ENCODE measurements at regions not wholly inside any gene's neighbourhood (a gene's known extent, or its start where the extent isn't known, plus 50 kb on each side); places are given as distances from the start of the nearest gene placed in this dataset.

DNA sequence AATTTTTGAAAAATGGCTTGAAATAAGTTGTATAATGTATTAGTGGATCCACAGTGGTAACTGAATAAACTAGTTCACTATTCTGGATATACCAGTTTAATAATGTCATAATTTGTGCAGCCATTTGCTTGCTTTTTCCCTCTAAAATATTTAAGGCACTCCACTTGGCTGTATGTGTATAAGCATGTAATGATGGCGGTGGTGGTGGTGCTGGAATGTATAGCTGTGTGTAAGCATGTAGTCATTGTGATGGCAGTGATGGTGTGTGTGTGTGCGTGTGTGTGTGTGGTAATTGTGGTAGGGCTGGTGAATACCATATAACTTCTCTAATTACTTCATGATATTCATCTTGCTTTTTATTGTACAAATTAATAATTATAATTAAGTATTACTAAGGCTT is 89.2 kb upstream of the HIVEP1 start:
- no peaks in the 10 kb centered on the region for H3K36me3 ChIP-seq
- H3K9ac ChIP-seq (ENCODE audit: low read depth in 2 of 2, low read length in 2 of 2) = no peak overlapping the region
- no peak overlapping the region for H3K4me3 ChIP-seq
- H3K27me3 ChIP-seq = no peaks in the 10 kb centered on the region
- no peaks in the 10 kb centered on the region for H3K9me3 ChIP-seq
- peaks cover 3% of the 10 kb centered on the region for H3K4me1 ChIP-seq
- no peak for DNase-seq
- TF ChIP-seq, protein P1, sequence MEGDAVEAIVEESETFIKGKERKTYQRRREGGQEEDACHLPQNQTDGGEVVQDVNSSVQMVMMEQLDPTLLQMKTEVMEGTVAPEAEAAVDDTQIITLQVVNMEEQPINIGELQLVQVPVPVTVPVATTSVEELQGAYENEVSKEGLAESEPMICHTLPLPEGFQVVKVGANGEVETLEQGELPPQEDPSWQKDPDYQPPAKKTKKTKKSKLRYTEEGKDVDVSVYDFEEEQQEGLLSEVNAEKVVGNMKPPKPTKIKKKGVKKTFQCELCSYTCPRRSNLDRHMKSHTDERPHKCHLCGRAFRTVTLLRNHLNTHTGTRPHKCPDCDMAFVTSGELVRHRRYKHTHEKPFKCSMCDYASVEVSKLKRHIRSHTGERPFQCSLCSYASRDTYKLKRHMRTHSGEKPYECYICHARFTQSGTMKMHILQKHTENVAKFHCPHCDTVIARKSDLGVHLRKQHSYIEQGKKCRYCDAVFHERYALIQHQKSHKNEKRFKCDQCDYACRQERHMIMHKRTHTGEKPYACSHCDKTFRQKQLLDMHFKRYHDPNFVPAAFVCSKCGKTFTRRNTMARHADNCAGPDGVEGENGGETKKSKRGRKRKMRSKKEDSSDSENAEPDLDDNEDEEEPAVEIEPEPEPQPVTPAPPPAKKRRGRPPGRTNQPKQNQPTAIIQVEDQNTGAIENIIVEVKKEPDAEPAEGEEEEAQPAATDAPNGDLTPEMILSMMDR (IDR thresholded peaks at IDR 0.05) = no peak
- no peak overlapping the region for H3K27ac ChIP-seq
- intact Hi-C loops (cut with DNase I) = loop anchor here (5.0 kb wide), 1 partner anchor 84 kb away; no protein-coding TSS in a partner anchor

DNA sequence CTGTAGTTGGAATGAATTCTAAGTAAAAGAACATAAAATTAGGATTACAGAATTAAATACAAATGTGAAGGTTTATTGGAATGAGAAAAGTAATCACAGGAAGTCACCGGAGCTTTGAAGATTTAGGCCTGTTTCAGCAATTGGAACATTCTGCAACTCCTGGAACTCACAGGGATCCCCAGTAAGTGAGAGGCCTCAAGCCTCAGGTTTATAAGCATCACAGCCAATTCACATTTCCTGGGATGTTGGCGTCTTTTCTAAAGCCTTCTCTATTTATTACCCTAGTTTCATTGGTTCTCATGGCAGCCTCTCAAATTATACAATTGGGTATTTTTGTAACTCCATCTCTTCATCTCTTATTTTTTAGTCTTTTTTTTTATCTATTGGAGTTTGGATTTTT is 90.4 kb upstream of the HIVEP1 start:
- Histone ChIP-seq H3K9me3 (no peaks in the 10 kb centered on the region), H3K27me3 (no peaks in the 10 kb centered on the region), H3K9ac (ENCODE audit: low read depth in 2 of 2, low read length in 2 of 2) (no peak overlapping the region), H3K36me3 (no peaks in the 10 kb centered on the region), H3K27ac (no peak overlapping the region), H3K4me3 (no peak overlapping the region), H3K4me1 (peaks cover 4% of the 10 kb centered on the region)
- no peak for DNase-seq
- intact Hi-C loops (cut with DNase I) = loop anchor here (5.0 kb wide), 1 partner anchor 86 kb away; no protein-coding TSS in a partner anchor
- TF ChIP-seq, protein P1 (IDR thresholded peaks at IDR 0.05) = no peak

DNA sequence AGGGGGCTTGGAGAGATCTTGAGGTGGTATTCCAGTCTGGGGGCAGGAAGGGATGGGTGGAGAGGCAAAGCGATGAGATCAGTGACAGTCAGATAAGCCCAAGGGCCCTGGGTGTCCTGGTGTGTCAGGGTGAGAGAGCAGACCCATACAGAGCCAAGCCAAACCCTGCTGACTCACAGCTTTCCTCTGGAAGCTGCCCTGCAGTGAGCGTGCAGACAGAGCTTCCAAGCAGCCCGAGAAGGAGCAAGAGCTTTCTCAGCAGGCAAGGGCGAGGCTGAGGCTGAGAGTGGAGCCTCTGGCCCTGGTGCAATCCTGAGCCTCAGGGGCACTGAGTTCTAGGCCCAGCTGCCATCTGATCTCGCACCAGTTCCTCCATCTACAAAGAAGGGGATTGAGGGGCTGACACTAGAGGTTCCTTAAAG is 91.1 kb upstream of the HIVEP1 start:
- Histone ChIP-seq H3K9ac (ENCODE audit: low read depth in 2 of 2, low read length in 2 of 2) (no peak overlapping the region), H3K4me3 (no peak overlapping the region), H3K27me3 (no peaks in the 10 kb centered on the region), H3K27ac (peak overlapping the region; percentile 9), H3K36me3 (no peaks in the 10 kb centered on the region), H3K9me3 (no peaks in the 10 kb centered on the region), H3K4me1 (peaks cover 4% of the 10 kb centered on the region)
- TF ChIP-seq, protein P1 (IDR thresholded peaks at IDR 0.05) = no peak
- intact Hi-C loops (cut with DNase I) = loop anchor here (5.0 kb wide), 1 partner anchor 86 kb away; no protein-coding TSS in a partner anchor
- DNase-seq = peak; percentile 64

DNA sequence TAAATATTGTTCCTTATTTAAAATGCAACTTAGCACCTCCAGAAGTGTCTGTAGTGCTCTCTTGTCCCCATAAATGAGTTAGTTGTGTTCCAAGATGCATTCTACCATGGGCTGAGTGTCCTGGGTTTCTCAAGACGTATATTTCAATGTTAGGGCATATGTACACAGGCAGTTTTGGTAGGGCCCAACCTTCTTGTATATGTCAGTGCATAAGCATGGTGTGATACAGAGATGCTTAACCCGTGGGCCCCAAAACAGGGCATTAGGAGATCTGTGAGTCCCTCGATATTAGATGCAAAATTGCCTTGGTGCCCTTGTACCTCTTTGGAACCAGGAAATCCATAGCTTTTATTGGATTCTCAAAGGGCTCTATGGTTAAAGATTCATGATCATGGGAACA is 91.5 kb upstream of the HIVEP1 start:
- H3K9ac ChIP-seq (ENCODE audit: low read depth in 2 of 2, low read length in 2 of 2) = no peak overlapping the region
- no peaks in the 10 kb centered on the region for H3K9me3 ChIP-seq
- peak overlapping the region; percentile 9 for H3K27ac ChIP-seq
- no peaks in the 10 kb centered on the region for H3K27me3 ChIP-seq
- no peak overlapping the region for H3K4me3 ChIP-seq
- no peaks in the 10 kb centered on the region for H3K36me3 ChIP-seq
- no peak for DNase-seq
- TF ChIP-seq, protein P1 (IDR thresholded peaks at IDR 0.05) = no peak
- H3K4me1 ChIP-seq = peaks cover 4% of the 10 kb centered on the region
- intact Hi-C loops (cut with DNase I) = loop anchor here (5.0 kb wide), 1 partner anchor 87 kb away; no protein-coding TSS in a partner anchor

DNA sequence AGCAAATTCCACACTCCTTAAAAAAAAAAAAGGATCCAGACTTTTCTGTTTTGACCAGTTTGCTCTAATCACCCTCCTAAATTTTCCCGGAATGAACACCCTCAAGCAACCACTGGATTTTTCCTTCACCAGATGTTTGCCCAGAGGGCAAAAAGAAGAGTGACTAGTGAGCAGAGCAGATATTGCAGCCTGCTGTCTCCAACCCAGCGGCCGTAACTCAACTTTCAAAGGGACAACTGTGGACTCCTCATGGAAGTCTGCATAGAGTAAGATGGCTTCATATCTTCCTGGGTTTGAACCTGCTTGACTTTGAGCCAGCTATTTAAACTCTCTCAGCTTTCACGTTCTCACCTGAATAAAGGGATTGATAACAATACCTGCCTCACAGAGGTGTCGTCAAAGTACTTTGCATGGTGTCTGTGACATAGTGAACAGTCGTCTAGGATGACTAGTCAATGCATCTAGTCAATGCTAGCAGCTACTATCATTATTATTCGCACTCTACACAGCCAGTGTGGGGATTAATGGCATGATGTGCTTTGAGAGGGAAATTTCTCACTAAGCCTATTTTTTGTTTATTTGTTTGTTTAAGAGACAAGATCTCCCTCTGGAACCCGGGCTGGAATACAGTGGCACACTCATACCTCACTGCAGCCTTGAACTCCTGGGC is 92.2 kb upstream of the HIVEP1 start:
- no peaks in the 10 kb centered on the region for H3K9me3 ChIP-seq
- peaks cover 4% of the 10 kb centered on the region for H3K4me1 ChIP-seq
- H3K27ac ChIP-seq = no peak overlapping the region
- no peak overlapping the region for H3K4me3 ChIP-seq
- H3K36me3 ChIP-seq = no peaks in the 10 kb centered on the region
- no peak for DNase-seq
- no peaks in the 10 kb centered on the region for H3K27me3 ChIP-seq
- TF ChIP-seq, protein P1 (IDR thresholded peaks at IDR 0.05) = no peak
- intact Hi-C loops (cut with DNase I) = loop anchor here (5.0 to 10.0 kb wide), 2 partner anchors 87 to 215 kb away; no protein-coding TSS in a partner anchor
- no peak overlapping the region for H3K9ac ChIP-seq (ENCODE audit: low read depth in 2 of 2, low read length in 2 of 2)
